ENCODE measurements at regions not wholly inside any gene's neighbourhood (a gene's known extent, or its start where the extent isn't known, plus 50 kb on each side); places are given as distances from the start of the nearest gene placed in this dataset.

DNA sequence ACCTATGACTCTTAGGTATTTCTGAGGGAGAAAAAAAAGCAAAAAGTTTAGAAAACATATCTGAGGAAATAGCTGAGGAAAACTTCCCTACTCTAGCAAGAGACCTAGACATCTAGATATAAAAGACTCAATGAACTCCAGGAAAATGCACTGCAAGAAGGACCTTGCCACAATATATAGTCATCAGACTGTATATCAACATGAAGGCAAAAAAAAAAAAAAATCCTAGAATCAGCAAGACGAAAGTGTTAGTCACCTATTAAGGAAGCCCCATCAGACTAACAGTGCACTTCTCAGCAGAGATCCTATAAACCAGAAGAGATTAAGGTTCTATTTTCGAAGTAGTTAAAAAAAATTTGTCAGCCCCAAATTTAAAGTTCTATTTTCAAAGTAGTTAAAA lies 166.2 kb downstream of the TMEM38B start:
- no peak for TF ChIP-seq POLR2A (IDR thresholded peaks at IDR 0.05)
- TF ChIP-seq, protein P1, sequence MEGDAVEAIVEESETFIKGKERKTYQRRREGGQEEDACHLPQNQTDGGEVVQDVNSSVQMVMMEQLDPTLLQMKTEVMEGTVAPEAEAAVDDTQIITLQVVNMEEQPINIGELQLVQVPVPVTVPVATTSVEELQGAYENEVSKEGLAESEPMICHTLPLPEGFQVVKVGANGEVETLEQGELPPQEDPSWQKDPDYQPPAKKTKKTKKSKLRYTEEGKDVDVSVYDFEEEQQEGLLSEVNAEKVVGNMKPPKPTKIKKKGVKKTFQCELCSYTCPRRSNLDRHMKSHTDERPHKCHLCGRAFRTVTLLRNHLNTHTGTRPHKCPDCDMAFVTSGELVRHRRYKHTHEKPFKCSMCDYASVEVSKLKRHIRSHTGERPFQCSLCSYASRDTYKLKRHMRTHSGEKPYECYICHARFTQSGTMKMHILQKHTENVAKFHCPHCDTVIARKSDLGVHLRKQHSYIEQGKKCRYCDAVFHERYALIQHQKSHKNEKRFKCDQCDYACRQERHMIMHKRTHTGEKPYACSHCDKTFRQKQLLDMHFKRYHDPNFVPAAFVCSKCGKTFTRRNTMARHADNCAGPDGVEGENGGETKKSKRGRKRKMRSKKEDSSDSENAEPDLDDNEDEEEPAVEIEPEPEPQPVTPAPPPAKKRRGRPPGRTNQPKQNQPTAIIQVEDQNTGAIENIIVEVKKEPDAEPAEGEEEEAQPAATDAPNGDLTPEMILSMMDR (IDR thresholded peaks at IDR 0.05), result no peak

Data from lower leg skin (tissue), 3 donors.